ENCODE measurements at regions not wholly inside any gene's neighbourhood (a gene's known extent, or its start where the extent isn't known, plus 50 kb on each side); places are given as distances from the start of the nearest gene placed in this dataset.
"Not testable (repeated sequence)": the region's sequence is repeated elsewhere in the genome, so short reads cannot be mapped to it uniquely, and the experiment has no call there.

- not testable (repeated sequence) for TF ChIP-seq POLR2A, CTCF, POLR2AphosphoS5 (IDR thresholded peaks at IDR 0.05)
These were observed 69.6 kb upstream of the NBPF26 start for GRCh38 chr1:120654114-120654513.

Data from suprapubic skin (tissue), 4 donors.